GM10266 (cell line): ENCODE measurements at regions not wholly inside any gene's neighbourhood (a gene's known extent, or its start where the extent isn't known, plus 50 kb on each side); places are given as distances from the start of the nearest gene placed in this dataset.

Experiments used
- DNase-seq: peaks from one replicate; pipeline ENCODE4 v3.0.0; 2012; ENCODE audit errors: extremely low spot score
- TF ChIP-seq, protein P1 (sequence below): IDR thresholded peaks from 2 replicates; pipeline ENCODE4 v1.5.1; 2012; ENCODE audit warnings: mild to moderate bottlenecking, low read depth; ENCODE audit not compliant: control insufficient read depth, insufficient read depth; ENCODE audit errors: missing control alignments

DNA sequence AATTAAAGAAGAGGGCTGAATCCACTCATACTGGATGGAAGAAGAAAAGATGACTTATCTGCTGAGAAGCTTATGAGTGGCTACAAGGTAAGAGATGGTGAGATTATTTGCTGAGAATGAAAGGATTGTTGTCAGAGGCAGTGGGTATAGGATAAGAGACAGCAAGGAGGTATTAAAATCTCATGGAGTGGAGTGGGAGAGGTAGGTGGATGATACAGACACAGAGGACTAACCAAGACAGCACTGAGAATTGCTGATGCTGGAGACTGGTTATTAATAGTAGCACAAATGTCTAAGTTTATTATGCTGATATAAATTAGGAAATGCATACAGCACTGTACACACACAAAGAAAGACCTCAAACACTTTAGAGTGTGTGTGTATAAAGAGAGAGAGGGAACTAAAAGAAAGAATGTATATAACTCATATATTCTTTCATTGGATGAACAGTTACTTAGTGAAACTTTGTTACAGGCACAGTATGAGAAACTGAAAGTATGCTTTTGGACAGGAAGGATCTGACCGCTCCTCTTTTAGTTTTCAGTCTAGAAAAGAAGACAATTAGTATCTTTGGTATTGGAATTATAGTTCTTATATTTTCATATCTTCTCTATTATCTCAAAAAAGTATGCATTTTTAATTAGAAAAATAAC is 543.1 kb downstream of the LRFN5 start:
- DNase-seq: no peak
- TF ChIP-seq, protein P1, sequence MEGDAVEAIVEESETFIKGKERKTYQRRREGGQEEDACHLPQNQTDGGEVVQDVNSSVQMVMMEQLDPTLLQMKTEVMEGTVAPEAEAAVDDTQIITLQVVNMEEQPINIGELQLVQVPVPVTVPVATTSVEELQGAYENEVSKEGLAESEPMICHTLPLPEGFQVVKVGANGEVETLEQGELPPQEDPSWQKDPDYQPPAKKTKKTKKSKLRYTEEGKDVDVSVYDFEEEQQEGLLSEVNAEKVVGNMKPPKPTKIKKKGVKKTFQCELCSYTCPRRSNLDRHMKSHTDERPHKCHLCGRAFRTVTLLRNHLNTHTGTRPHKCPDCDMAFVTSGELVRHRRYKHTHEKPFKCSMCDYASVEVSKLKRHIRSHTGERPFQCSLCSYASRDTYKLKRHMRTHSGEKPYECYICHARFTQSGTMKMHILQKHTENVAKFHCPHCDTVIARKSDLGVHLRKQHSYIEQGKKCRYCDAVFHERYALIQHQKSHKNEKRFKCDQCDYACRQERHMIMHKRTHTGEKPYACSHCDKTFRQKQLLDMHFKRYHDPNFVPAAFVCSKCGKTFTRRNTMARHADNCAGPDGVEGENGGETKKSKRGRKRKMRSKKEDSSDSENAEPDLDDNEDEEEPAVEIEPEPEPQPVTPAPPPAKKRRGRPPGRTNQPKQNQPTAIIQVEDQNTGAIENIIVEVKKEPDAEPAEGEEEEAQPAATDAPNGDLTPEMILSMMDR: no peak

DNA sequence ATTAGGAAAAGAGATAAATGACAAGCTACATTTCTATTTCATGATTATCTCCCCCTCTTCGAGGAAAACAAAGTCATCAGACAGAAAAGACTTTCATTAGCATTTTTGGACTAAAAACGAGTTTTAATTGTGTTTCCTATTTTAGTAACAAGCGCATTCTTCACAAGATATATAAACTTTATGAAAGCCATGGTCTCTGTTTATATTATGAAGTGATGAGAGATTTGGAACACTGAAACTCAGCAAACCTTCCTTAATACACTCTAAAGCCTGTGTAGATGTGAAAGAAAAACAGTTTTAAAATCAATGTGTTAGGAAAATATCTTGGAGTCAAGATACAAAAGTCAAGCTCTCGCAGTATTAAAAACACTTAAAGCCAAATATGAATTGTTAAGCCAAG is 539.1 kb downstream of the LRFN5 start:
- no peak for DNase-seq
- TF ChIP-seq, protein P1: no peak

DNA sequence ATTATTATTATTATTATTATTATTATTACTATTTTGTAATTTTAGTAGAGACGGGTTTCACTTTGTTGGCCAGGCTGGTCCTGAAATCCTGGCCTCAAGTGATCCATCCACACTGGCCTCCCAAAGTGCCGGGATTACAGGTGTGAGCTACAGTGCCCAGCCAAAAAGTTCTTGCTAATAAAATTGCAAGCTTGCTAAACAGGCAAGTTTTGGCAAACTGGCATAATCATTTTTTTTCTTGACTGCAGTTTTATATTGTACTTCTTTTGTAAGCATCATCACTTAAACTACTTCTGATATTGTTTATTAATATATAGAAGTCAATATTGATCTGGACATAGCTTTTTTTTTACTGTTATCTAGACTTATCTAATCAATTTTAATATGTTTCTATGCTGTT is 536.4 kb downstream of the LRFN5 start:
- TF ChIP-seq, protein P1: no peak
- DNase-seq: no peak

DNA sequence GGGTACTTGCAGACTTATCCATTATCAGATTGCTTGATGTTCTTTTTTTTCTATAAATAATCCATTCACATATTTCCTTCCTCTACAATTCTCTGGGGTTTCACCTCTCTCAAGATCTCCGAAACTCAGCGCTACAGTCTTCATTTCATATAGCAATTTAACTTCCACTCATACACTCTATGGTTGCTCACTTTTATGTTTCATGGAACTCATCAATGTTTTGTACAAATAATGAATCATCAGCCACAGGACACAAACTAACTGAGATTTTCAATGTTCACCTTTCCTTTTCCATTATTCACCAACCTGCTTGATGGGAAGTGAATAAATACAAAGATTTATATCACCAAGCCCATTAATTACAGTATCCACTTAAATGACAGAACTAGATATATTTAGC is 534.7 kb downstream of the LRFN5 start:
- no peak for DNase-seq
- TF ChIP-seq, protein P1: no peak

DNA sequence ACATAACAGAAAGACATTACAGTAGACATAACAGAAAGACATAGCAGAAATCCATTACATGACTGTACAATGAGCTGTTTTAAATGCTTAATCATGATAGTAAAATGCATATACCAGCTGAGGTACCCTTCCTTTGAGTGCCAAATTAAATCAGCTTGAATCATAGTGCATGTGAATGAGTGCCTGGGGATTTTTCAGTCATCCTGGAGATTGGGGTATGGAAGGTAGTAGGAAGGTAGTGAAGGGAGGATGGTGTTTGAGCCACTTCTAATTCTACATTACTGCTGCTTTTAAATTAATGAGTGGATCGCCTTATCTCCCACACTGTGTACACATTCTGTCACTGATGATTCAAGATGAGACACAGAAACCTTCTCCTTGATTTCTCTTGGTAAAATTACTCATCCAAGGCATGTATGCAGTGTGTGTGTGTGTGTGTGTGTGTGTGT is 534.2 kb downstream of the LRFN5 start:
- TF ChIP-seq, protein P1: no peak
- no peak for DNase-seq

DNA sequence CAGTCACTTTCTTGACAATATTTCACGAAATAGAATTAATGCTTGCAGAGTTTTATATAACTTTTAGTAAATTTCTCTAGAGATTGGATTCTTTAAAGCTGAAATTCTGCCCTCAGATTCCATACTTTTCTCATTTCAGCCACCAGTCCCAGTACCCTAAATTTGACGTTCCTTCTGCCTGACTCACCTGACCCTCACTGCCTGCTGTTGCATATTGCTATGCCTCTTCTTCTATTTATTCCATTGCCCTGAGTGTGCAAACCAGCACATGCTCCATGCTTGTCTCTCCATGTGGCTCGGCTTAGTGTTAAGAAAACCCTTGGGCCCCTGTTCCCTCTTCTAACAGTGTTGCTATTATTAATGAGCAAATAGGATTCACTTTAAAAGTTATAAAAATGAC is 533.3 kb downstream of the LRFN5 start:
- TF ChIP-seq, protein P1: no peak
- DNase-seq: no peak

DNA sequence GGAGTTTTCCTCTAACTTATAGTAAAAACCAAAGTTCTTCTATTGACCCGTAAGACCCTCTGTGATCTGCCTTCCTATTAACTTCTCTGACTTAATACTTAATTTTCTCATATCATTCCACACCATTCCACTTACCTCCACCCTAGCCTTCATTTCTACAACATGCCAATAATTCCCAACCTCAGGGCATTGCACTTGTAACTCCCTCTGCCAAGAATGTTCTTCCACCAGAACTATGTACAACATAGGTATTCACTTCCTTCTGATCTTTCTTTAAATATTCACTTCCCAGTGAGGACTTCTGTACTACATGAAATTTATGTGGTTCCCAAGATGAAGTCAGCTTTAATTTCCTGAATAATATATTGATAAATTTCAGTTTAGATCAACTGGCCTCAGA is 531.7 kb downstream of the LRFN5 start:
- no peak for DNase-seq
- TF ChIP-seq, protein P1: no peak
